NCI-H2227 treated with DMSO at 0.1 percent for 48 hours (cell line): ENCODE measurements at regions not wholly inside any gene's neighbourhood (a gene's known extent, or its start where the extent isn't known, plus 50 kb on each side); places are given as distances from the start of the nearest gene placed in this dataset.

Experiments
- DNase-seq: peaks from one replicate; lab custom pipeline; 2025; lab: John Stamatoyannopoulos, UW

GRCh38 chr11:107221748-107222285 lies 203.5 kb upstream of the GUCY1A2 start:
- no peak for DNase-seq

- no peak for DNase-seq
Observed at GRCh38 chr11:107218123-107219013, 200.1 kb upstream of the GUCY1A2 start.

- DNase-seq, result no peak
Observed at GRCh38 chr11:107217444-107217843, 199.2 kb upstream of the GUCY1A2 start.

- DNase-seq, result no peak
Observed at GRCh38 chr11:107215010-107215409, 196.7 kb upstream of the GUCY1A2 start.

GRCh38 chr11:107203656-107204055 lies 185.4 kb upstream of the GUCY1A2 start:
- peak; percentile 2 for DNase-seq

GRCh38 chr11:107202241-107202640 lies 184.0 kb upstream of the GUCY1A2 start:
- no peak for DNase-seq

GRCh38 chr11:107198490-107199007 lies 180.3 kb upstream of the GUCY1A2 start:
- no peak for DNase-seq

GRCh38 chr11:107197932-107198331 lies 179.7 kb upstream of the GUCY1A2 start:
- DNase-seq, result no peak

GRCh38 chr11:107196732-107197131 lies 178.5 kb upstream of the GUCY1A2 start:
- no peak for DNase-seq

- DNase-seq, result no peak
Observed at GRCh38 chr11:107184986-107185385, 166.7 kb upstream of the GUCY1A2 start.

GRCh38 chr11:107183953-107184352 lies 165.7 kb upstream of the GUCY1A2 start:
- DNase-seq, result no peak

- DNase-seq, result peak; percentile 3
Observed at GRCh38 chr11:107182978-107183377, 164.7 kb upstream of the GUCY1A2 start.

- DNase-seq, result no peak
Observed at GRCh38 chr11:107180236-107180635, 162.0 kb upstream of the GUCY1A2 start.

GRCh38 chr11:107179829-107180228 lies 161.6 kb upstream of the GUCY1A2 start:
- DNase-seq, result no peak

GRCh38 chr11:107177106-107177477 lies 158.8 kb upstream of the GUCY1A2 start:
- DNase-seq, result no peak

- no peak for DNase-seq
Observed at GRCh38 chr11:107176148-107177105, 158.2 kb upstream of the GUCY1A2 start.

- DNase-seq, result no peak
Observed at GRCh38 chr11:107174856-107175255, 156.6 kb upstream of the GUCY1A2 start.

GRCh38 chr11:107172996-107173395 lies 154.7 kb upstream of the GUCY1A2 start:
- DNase-seq, result no peak

- DNase-seq, result no peak
Observed at GRCh38 chr11:107157809-107158187, 139.5 kb upstream of the GUCY1A2 start.

GRCh38 chr11:107157146-107157808 lies 139.0 kb upstream of the GUCY1A2 start:
- DNase-seq, result no peak

- no peak for DNase-seq
Observed at GRCh38 chr11:107151579-107151978, 133.3 kb upstream of the GUCY1A2 start.

- no peak for DNase-seq
Observed at GRCh38 chr11:107151158-107151557, 132.9 kb upstream of the GUCY1A2 start.
